Suppressor macrophage (primary cell): ENCODE measurements at regions not wholly inside any gene's neighbourhood (a gene's known extent, or its start where the extent isn't known, plus 50 kb on each side); places are given as distances from the start of the nearest gene placed in this dataset.

Source experiments
- DNase-seq, 4 experiments: peaks; one replicate each; pipeline ENCODE4 v3.0.0-alpha.2; 2020 to 2022

GRCh38 chr2:4381773-4382172 is 678.4 kb downstream of the DCDC2C start:
- DNase-seq: no peak

- DNase-seq: no peak
These were observed 687.6 kb downstream of the DCDC2C start for GRCh38 chr2:4391013-4391412.

GRCh38 chr2:4404363-4404762 is 701.0 kb downstream of the DCDC2C start:
- no peak for DNase-seq

GRCh38 chr2:4408321-4408720 is 704.9 kb downstream of the DCDC2C start:
- DNase-seq: no peak

GRCh38 chr2:4412637-4413187 is 709.3 kb downstream of the DCDC2C start:
- no peak for DNase-seq

- DNase-seq: no peak
These were observed 711.8 kb downstream of the DCDC2C start for GRCh38 chr2:4415171-4415570.

- no peak for DNase-seq
These were observed 712.5 kb downstream of the DCDC2C start for GRCh38 chr2:4415810-4416413.

- DNase-seq: no peak
These were observed 713.1 kb downstream of the DCDC2C start for GRCh38 chr2:4416431-4416830.

GRCh38 chr2:4417771-4418170 is 714.4 kb downstream of the DCDC2C start:
- no peak for DNase-seq

- no peak for DNase-seq
These were observed 716.7 kb downstream of the DCDC2C start for GRCh38 chr2:4420032-4420431.

GRCh38 chr2:4424153-4424552 is 720.8 kb downstream of the DCDC2C start:
- no peak for DNase-seq

- DNase-seq: no peak
These were observed 723.7 kb downstream of the DCDC2C start for GRCh38 chr2:4427083-4427482.

GRCh38 chr2:4445821-4446220 is 742.4 kb downstream of the DCDC2C start:
- no peak for DNase-seq

- DNase-seq: no peak
These were observed 751.5 kb downstream of the DCDC2C start for GRCh38 chr2:4454907-4455306.

- no peak for DNase-seq
These were observed 752.2 kb downstream of the DCDC2C start for GRCh38 chr2:4455486-4456155.

GRCh38 chr2:4464634-4465266 is 761.4 kb downstream of the DCDC2C start:
- DNase-seq: no peak

- DNase-seq: no peak
These were observed 762.3 kb downstream of the DCDC2C start for GRCh38 chr2:4465671-4466070.

GRCh38 chr2:4475618-4476017 is 772.2 kb downstream of the DCDC2C start:
- DNase-seq: no peak

GRCh38 chr2:4483050-4483449 is 779.7 kb downstream of the DCDC2C start:
- no peak for DNase-seq

- DNase-seq: no peak
These were observed 783.6 kb downstream of the DCDC2C start for GRCh38 chr2:4486971-4487370.

GRCh38 chr2:4499316-4500030 is 796.1 kb downstream of the DCDC2C start:
- DNase-seq: no peak

GRCh38 chr2:4501525-4501924 is 798.1 kb downstream of the DCDC2C start:
- no peak for DNase-seq

GRCh38 chr2:4502230-4502843 is 799.0 kb downstream of the DCDC2C start:
- DNase-seq: no peak
